ENCODE measurements at regions not wholly inside any gene's neighbourhood (a gene's known extent, or its start where the extent isn't known, plus 50 kb on each side); places are given as distances from the start of the nearest gene placed in this dataset.

DNA sequence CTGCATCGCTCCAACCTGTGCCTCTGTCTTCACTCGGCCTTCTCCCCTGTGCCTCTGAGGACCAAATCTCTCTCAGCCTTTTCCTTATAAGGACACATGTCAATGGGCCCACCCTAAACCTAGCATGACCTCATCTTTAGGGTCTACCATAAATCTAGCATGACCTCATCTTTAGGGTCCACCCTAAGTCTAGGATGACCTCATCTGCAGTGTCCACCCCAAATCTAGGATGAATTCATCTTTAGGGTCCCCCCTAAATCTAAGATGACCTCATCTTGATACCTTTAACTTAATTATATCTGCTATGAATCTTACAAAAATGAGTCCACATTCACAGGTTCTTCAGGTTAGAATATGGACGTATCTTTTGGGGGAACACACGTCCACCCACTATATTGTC lies 131.1 kb upstream of the RPL38 start:
- no peak overlapping the region for H3K27ac ChIP-seq
- TF ChIP-seq, protein P1, sequence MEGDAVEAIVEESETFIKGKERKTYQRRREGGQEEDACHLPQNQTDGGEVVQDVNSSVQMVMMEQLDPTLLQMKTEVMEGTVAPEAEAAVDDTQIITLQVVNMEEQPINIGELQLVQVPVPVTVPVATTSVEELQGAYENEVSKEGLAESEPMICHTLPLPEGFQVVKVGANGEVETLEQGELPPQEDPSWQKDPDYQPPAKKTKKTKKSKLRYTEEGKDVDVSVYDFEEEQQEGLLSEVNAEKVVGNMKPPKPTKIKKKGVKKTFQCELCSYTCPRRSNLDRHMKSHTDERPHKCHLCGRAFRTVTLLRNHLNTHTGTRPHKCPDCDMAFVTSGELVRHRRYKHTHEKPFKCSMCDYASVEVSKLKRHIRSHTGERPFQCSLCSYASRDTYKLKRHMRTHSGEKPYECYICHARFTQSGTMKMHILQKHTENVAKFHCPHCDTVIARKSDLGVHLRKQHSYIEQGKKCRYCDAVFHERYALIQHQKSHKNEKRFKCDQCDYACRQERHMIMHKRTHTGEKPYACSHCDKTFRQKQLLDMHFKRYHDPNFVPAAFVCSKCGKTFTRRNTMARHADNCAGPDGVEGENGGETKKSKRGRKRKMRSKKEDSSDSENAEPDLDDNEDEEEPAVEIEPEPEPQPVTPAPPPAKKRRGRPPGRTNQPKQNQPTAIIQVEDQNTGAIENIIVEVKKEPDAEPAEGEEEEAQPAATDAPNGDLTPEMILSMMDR (conservative IDR thresholded peaks at IDR 0.05): no peak

DNA sequence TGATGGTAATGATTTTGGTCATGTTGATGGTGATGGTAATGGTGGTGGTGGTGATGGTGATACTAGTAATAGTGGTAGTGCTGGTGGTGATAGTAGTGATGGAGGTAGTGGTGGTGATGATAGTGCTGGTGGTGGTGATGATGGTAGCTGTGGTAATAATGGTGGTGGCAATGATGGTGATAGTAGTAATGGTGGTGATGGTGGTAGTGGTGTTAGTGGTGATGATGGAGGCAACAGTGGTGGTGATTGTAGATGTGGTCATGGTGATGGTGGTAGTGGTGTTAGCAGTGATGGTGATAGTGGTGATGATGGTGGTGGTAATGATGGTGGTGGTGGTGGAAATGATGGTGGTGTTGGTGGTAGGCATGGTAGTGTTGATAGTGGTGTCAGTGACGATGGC lies 127.0 kb upstream of the RPL38 start:
- TF ChIP-seq, protein P1 (conservative IDR thresholded peaks at IDR 0.05): no peak
- no peak overlapping the region for H3K27ac ChIP-seq

DNA sequence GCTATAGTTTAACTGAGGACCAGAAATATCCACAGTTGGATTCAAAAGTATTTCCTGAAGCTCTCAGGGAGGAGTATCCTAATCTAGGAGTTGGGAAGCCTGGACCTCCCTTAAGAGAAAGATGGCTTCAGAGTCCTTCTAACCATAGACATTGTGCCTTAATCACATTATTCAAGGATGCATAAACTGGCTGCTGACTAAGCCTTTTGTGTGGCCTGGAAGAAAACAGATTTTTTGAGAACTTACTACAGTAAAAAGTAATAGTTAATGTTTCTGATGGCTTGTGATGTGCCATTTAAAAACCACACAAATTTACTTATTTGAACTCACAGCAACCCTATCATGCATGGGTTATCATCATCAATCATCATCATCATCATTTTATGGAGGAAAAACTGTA lies 126.2 kb upstream of the RPL38 start:
- TF ChIP-seq, protein P1 (conservative IDR thresholded peaks at IDR 0.05): no peak
- H3K27ac ChIP-seq: no peak overlapping the region

DNA sequence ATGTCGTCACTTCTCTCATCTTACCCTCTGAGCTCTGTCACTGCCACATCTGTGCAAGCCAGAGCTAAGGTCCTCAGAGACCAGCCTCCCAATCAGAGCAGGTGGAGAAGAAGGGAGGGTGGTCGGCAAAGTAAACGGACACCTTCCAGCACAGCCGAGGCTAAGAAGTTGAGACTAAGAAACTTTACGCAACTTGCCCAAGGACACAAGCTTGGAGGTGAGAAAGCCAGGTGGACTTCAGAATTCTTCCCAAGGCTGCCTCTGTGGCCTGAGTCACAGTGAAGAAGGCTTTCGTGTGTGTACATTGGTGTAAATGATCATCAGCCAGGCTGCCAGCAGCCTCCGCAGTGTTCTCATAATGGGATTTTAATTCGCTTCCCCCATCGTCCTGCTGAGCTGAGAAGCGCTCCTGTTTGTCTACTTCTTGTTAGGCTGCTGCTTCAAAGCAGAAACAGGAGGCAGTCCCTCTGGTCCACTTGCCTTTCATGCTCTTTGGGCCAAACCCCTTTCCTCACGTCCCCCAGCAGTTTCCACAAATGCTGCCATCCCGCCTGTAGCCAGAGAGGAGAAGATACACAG lies 125.0 kb upstream of the RPL38 start:
- TF ChIP-seq, protein P1 (conservative IDR thresholded peaks at IDR 0.05): no peak
- no peak overlapping the region for H3K27ac ChIP-seq

DNA sequence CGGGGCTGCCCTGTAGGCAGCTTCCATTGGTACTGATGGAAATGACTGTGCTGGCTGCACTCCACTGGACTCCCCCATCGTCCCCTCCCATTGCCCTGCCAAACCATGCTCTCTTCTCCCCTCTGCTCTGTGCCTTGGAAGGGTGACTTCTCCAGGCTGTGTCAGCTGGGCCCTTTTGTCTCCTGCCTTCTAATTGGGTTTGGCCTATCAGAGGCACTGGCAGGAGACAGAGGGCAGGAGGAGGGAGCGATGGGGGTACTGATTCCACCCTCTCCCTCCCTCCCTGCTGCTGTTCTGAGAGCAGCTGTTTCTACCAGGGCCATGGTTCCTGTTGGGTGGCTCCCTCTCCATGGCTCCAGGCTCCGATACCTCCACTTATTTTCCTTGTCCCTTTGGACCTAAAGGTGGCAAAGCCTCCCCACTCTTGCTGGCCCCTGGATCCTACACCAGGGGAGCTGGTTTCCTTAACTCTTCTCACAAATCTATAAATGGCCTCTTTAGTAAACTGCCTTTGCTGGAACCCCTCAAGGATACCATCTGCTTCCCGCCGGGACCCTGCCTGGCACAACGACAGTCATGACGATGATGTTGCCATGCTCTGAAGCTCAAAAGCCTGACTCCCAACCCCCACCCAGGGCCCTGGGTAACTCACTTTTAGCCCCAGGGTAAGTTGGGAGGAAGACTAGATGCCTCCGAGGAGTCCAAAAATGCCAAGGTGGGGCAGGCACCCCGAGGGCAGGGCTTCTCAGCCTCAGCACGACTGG lies 123.8 kb upstream of the RPL38 start:
- TF ChIP-seq, protein P1 (conservative IDR thresholded peaks at IDR 0.05): no peak
- H3K27ac ChIP-seq: no peak overlapping the region

DNA sequence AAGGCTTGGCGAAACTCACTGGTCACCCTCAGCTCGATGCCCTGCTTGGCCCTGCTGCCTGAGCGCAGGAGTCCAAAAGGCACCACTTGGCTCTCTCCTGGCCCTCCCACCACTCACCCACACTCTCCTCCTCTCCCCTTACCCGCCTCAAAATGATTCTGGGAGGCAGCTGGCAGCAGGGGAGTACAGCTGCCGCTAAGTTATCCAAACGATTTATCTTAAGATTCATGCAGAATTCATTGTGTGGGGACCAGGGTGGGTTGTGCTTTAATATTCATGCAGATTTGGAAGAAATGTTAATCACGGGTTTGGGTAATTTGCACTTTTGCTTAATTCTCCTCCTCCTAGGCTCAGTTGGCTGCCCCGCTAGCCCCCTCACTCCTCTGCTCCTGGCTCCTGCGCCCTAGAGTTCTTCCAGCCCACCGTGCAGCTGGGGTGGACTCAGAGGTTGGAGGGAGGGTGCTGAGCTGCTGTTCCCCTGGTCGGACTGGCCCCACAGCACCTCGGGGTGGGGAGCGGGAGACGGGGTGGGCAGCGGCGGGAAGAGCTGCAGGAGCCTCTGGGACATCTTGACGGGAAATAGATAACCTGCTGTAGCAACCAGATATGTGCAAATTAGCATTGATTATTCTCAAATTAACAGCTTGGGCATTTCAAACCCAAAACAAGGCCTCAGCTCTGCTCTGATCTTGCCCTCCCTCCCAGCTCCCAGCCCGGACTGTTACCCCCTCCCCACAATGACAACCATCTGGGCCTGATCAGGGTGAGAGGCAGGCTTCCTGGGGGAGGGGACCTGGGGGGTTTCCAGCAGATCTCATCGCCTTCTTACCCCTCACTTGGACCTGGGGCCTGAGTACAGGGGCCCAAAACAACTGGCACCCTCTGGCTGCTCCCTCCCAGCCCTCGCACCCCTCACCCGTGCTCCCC lies 122.6 kb upstream of the RPL38 start:
- TF ChIP-seq, protein P1 (conservative IDR thresholded peaks at IDR 0.05): no peak
- H3K27ac ChIP-seq: no peak overlapping the region

DNA sequence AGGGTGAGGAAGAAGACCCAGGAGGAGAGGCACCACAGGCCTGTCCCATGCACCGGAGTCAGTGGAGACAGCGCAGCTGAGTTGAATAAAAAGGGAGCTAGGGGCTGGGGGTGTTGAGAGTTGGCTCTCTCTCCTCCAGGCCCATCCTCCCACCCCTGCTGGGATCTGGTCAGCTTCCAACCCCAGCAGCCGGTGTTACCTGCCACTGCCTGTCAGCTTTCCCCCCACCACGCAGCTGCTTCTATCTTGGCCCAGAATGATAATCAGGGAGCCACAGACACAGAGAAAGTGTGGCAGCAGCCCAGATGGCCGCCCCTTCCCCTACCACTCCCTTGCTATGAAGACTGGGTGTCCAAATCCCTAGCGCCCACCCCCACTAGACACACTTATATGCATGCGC lies 120.6 kb upstream of the RPL38 start:
- TF ChIP-seq, protein P1 (conservative IDR thresholded peaks at IDR 0.05): no peak
- H3K27ac ChIP-seq: no peak overlapping the region
